OCI-LY3 (cell line): ENCODE measurements at regions not wholly inside any gene's neighbourhood (a gene's known extent, or its start where the extent isn't known, plus 50 kb on each side); places are given as distances from the start of the nearest gene placed in this dataset.

Source experiments
- H2AFZ ChIP-seq: fragments of 200-600, 300-600 bp; shearing (Covaris generic); 2 replicates; pipeline ENCODE4 v1.6.0; 2014; ENCODE audit warnings: antibody characterized with exemption, low read depth, low read length
- H3K27ac ChIP-seq: fragments of 200-600, 300-600 bp; sonication (generic); 2 replicates; pipeline ENCODE4 v1.5.1; 2014; ENCODE audit warnings: mild to moderate bottlenecking, low read length, moderate library complexity, mixed read lengths
- H3K27me3 ChIP-seq: fragments of 200-600, 300-600 bp; sonication (generic); 2 replicates; pipeline ENCODE4 v1.6.1; 2014; ENCODE audit warnings: low read depth, low read length, mixed read lengths
- H3K36me3 ChIP-seq: fragments of 200-600, 300-600 bp; sonication (generic); replicated peaks from 2 replicates; pipeline ENCODE3; 2014; ENCODE audit warnings: low read depth, low read length, mixed read lengths
- H3K4me1 ChIP-seq: fragments of 300-600, 200-600 bp; sonication (generic); 2 replicates; pipeline ENCODE4 v1.6.1; 2014; ENCODE audit warnings: low read length, mixed read lengths
- H3K4me2 ChIP-seq: fragments of 200-600, 300-600 bp; sonication (generic); 2 replicates; pipeline ENCODE4 v1.6.1; 2014; ENCODE audit warnings: low read length, mixed read lengths
- H3K4me3 ChIP-seq: fragments of 300-600, 200-600 bp; sonication (generic); 2 replicates; pipeline ENCODE4 v1.5.1; 2014; ENCODE audit warnings: antibody characterized with exemption, mild to moderate bottlenecking, low read length, moderate library complexity
- H3K79me2 ChIP-seq: fragments of 300-600, 200-600 bp; shearing (Covaris generic); 2 replicates; pipeline ENCODE4 v1.6.1; 2014; ENCODE audit warnings: mild to moderate bottlenecking, low read length, mixed read lengths
- H3K9ac ChIP-seq: fragments of 300-600, 200-600 bp; shearing (Covaris generic); 2 replicates; pipeline ENCODE4 v1.6.0; 2014; ENCODE audit warnings: mild to moderate bottlenecking, low read length, moderate library complexity
- H3K9me3 ChIP-seq: fragments of 200-600, 300-600 bp; shearing (Covaris generic); 2 replicates; pipeline ENCODE4 v1.6.1; 2014; ENCODE audit warnings: low read length, mixed read lengths; ENCODE audit not compliant: insufficient read depth
- H4K20me1 ChIP-seq: fragments of 200-600, 300-600 bp; sonication (generic); 2 replicates; pipeline ENCODE4 v1.6.1; 2016; ENCODE audit warnings: low read length, mixed read lengths; ENCODE audit not compliant: insufficient read depth
- CTCF ChIP-seq: fragments of 200-600, 300-600 bp; sonication (generic); IDR thresholded peaks from 2 replicates; pipeline ENCODE4 v1.5.1; 2014; ENCODE audit warnings: antibody characterized with exemption, low read length, low read depth
- EZH2phosphoT487 ChIP-seq: fragments of 200-600 bp; shearing (Covaris generic); IDR thresholded peaks from 2 replicates; pipeline ENCODE4 v1.6.1; 2018; ENCODE audit warnings: antibody characterized with exemption, mixed run types, low read depth

DNA sequence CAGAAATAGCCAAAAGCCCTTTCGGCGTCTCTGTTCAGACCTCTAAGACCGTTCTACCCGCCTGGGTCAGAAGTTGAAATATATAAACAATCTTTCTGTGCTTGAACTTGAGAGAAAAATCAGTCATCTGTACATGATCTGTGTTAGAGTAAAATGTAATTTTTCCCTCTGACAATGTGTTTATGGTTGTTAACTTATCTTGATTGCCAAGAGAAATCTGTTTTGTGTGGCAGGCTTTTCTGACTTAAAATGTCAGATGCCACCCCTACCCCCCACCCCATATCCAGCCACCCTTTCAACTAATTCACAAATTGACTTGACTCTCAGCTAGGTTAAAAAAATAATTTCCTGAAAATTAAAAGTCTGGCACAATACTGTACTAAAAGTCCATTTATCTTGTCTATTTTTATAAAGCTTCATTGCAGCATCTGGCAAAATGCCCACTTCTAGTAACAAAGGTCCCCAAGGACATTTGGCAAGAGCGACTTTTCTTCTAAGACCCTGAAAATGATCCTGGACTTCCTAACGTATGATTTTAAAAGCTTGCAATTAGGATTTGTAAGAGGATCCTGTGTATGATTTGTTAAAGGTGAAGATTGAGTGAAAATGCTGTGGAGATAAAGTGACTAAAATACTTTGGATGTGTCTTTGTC lies 304.2 kb downstream of the EPHA4 start:
- TF ChIP-seq CTCF, result no peak
- TF ChIP-seq EZH2phosphoT487, result no peak
- Histone ChIP-seq H3K27me3 (no peaks in the 10 kb centered on the region), H3K79me2 (no peaks in the 10 kb centered on the region), H3K4me2 (no peak overlapping the region), H3K9me3 (no peaks in the 10 kb centered on the region), H4K20me1 (no peaks in the 10 kb centered on the region), H3K4me1 (0 out of 2 replicates have a peak, but pooled peaks cover 8% of the 10 kb centered on the region), H2AFZ (no peak overlapping the region), H3K36me3 (no peaks in the 10 kb centered on the region), H3K27ac (no peak overlapping the region), H3K9ac (no peak overlapping the region), H3K4me3 (no peak overlapping the region)

DNA sequence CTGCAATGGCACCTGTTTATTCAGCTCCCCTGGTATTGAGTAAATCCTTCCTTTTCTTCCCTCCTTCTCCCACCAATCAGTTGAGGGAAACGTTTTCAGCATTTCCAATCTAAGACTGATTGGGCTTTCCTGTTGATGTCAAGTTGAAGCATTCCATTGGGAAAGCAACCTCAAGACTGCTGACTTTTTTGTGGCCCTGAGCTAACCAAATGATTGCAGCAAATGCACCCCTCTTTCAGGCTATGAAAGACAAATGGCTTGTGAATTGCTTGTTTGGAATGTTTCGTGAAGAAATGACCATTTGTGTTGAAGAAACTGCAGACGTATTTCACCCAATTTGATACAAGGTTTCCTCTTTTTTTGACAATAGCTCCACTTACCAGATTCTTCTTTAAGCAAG lies 303.5 kb downstream of the EPHA4 start:
- Histone ChIP-seq H3K79me2 (no peaks in the 10 kb centered on the region), H3K36me3 (no peaks in the 10 kb centered on the region), H3K4me1 (0 out of 2 replicates have a peak, but pooled peaks cover 6% of the 10 kb centered on the region), H3K9ac (no peak overlapping the region), H3K4me3 (no peak overlapping the region), H3K9me3 (no peaks in the 10 kb centered on the region), H2AFZ (no peak overlapping the region), H3K4me2 (no peak overlapping the region), H3K27ac (no peak overlapping the region), H3K27me3 (no peaks in the 10 kb centered on the region), H4K20me1 (no peaks in the 10 kb centered on the region)
- TF ChIP-seq EZH2phosphoT487, result no peak
- TF ChIP-seq CTCF, result no peak

DNA sequence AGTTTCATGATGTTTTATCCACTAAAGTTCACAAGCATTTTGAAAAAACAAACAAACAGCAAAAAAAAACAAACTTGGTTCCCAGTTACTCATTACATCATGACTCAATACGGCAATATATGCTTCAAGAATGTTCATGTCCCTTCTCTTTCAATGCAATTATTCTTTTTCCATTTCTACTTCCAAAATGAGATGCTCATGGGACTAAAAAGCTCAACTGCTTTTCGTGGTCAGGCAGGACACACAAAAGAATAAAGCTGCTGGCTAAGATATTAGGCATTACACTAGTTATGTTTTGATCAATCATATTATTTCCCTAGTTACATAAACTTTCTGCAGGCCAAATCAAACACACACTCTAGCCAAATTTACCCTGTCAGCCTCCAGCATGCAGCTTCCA lies 301.3 kb downstream of the EPHA4 start:
- no peaks in the 10 kb centered on the region for H3K27me3 ChIP-seq
- H3K4me3 ChIP-seq, result no peak overlapping the region
- no peaks in the 10 kb centered on the region for H3K79me2 ChIP-seq
- H3K36me3 ChIP-seq, result no peaks in the 10 kb centered on the region
- no peaks in the 10 kb centered on the region for H3K9me3 ChIP-seq
- H3K4me1 ChIP-seq, result no peaks in the 10 kb centered on the region
- no peaks in the 10 kb centered on the region for H4K20me1 ChIP-seq
- no peak overlapping the region for H3K27ac ChIP-seq
- no peak overlapping the region for H2AFZ ChIP-seq
- H3K9ac ChIP-seq, result no peak overlapping the region
- H3K4me2 ChIP-seq, result no peak overlapping the region
- TF ChIP-seq CTCF (no peak), EZH2phosphoT487 (no peak)

DNA sequence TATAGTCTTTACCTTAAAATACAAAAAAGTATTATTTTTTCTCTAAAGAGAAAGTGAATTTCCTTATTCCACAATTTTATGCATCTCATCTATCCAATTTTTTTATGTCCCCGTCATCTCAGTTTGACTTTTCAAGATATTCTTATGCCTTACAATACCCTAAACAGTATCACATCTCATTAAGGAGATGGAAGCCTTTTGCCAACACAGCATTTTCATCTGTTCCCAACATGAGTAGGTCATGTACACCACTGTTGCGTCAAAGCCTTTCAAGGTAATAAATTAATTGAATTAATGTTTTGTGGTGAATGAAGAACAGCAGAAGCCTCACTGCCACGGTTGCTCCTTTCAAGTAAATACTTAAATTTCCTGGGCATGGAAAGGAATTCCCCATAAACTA lies 299.4 kb downstream of the EPHA4 start:
- Histone ChIP-seq H3K4me3 (no peak overlapping the region), H3K36me3 (no peaks in the 10 kb centered on the region), H3K4me2 (no peak overlapping the region), H3K9ac (no peak overlapping the region), H4K20me1 (no peaks in the 10 kb centered on the region), H2AFZ (no peak overlapping the region), H3K79me2 (no peaks in the 10 kb centered on the region), H3K4me1 (no peaks in the 10 kb centered on the region), H3K9me3 (no peaks in the 10 kb centered on the region), H3K27me3 (no peaks in the 10 kb centered on the region), H3K27ac (no peak overlapping the region)
- TF ChIP-seq EZH2phosphoT487, result no peak
- TF ChIP-seq CTCF, result no peak
